ENCODE measurements at regions not wholly inside any gene's neighbourhood (a gene's known extent, or its start where the extent isn't known, plus 50 kb on each side); places are given as distances from the start of the nearest gene placed in this dataset.

- TF ChIP-seq EZH2 (IDR thresholded peaks at IDR 0.05; ENCODE audit: insufficient read depth, poor library complexity, severe bottlenecking) (no peak), EZH2phosphoT487 (IDR thresholded peaks at IDR 0.05; ENCODE audit: insufficient read depth, low read depth) (no peak)
Measured at GRCh38 chr9:115553060-115553773, 435.3 kb upstream of the TNC start.
